Endodermal cell (in vitro differentiated cells): ENCODE measurements at regions not wholly inside any gene's neighbourhood (a gene's known extent, or its start where the extent isn't known, plus 50 kb on each side); places are given as distances from the start of the nearest gene placed in this dataset.

Source experiments
- DNase-seq: peaks from one replicate; pipeline ENCODE4 v3.0.0-alpha.2; 2017
- H3K27ac ChIP-seq: 2 replicates; pipeline ENCODE4 v1.5.1; 2013; ENCODE audit warnings: mild to moderate bottlenecking, low read depth, low read length, moderate library complexity
- H3K27me3 ChIP-seq: 2 replicates; pipeline ENCODE4 v1.6.1; 2013; ENCODE audit warnings: mild to moderate bottlenecking, low read length, moderate library complexity; ENCODE audit not compliant: insufficient read depth, control insufficient read depth, poor library complexity, severe bottlenecking
- H3K36me3 ChIP-seq: 2 replicates; pipeline ENCODE4 v1.7.0; 2013; ENCODE audit warnings: mild to moderate bottlenecking, low read length, moderate library complexity; ENCODE audit not compliant: control insufficient read depth, insufficient read depth
- H3K4me1 ChIP-seq: one replicate; pipeline ENCODE4 v1.7.0; 2013; ENCODE audit warnings: low read length; ENCODE audit not compliant: control insufficient read depth, insufficient read depth
- H3K4me3 ChIP-seq: 2 replicates; pipeline ENCODE4 v1.5.1; 2013; ENCODE audit warnings: mild to moderate bottlenecking, low read length, moderate library complexity
- H3K9ac ChIP-seq: 2 replicates; pipeline ENCODE4 v1.6.1; 2013; ENCODE audit warnings: mild to moderate bottlenecking, low read length, moderate library complexity; ENCODE audit not compliant: poor library complexity, severe bottlenecking; ENCODE audit errors: extremely low read depth
- H3K9me3 ChIP-seq: 2 replicates; pipeline ENCODE4 v1.6.1; 2013; ENCODE audit warnings: mild to moderate bottlenecking, low read length, moderate library complexity; ENCODE audit not compliant: control insufficient read depth
- H3K27ac Mint-ChIP-seq: 2 replicates; pipeline ENCODE4 v1.8.0; 2020; ENCODE audit warnings: mixed read lengths
- H3K27me3 Mint-ChIP-seq: 2 replicates; pipeline ENCODE4 v1.8.0; 2021; ENCODE audit warnings: mild to moderate bottlenecking, mixed read lengths; ENCODE audit not compliant: insufficient read depth
- H3K36me3 Mint-ChIP-seq: 2 replicates; pipeline ENCODE4 v1.8.0; 2020; ENCODE audit warnings: low read depth, mixed read lengths
- H3K4me1 Mint-ChIP-seq: 2 replicates; pipeline ENCODE4 v1.8.0; 2020; ENCODE audit warnings: mixed read lengths
- H3K4me3 Mint-ChIP-seq: 2 replicates; pipeline ENCODE4 v1.8.0; 2020; ENCODE audit warnings: mild to moderate bottlenecking, moderate library complexity, mixed read lengths
- H3K9me3 Mint-ChIP-seq: 2 replicates; pipeline ENCODE4 v1.8.0; 2020; ENCODE audit warnings: mild to moderate bottlenecking, mixed read lengths
- WGBS, 2 experiments: methylation state at CpG; one replicate each; pipeline versions ENCODE4 v1.1.5 to v1.1.7; 2013; ENCODE audit warnings: missing lambda C conversion rate in 2 of 2, mixed read lengths in 1 of 2; ENCODE audit not compliant: insufficient coverage in 1 of 2, insufficient read length in 1 of 2; 5-methylcytosine and 5-hydroxymethylcytosine counted together
- TF ChIP-seq, protein P1 (sequence below): fragments of 200-600 bp; sonication (generic); conservative IDR thresholded peaks from 2 replicates; pipeline ENCODE4 v1.5.0; 2021; ENCODE audit warnings: antibody characterized with exemption, mild to moderate bottlenecking

DNA sequence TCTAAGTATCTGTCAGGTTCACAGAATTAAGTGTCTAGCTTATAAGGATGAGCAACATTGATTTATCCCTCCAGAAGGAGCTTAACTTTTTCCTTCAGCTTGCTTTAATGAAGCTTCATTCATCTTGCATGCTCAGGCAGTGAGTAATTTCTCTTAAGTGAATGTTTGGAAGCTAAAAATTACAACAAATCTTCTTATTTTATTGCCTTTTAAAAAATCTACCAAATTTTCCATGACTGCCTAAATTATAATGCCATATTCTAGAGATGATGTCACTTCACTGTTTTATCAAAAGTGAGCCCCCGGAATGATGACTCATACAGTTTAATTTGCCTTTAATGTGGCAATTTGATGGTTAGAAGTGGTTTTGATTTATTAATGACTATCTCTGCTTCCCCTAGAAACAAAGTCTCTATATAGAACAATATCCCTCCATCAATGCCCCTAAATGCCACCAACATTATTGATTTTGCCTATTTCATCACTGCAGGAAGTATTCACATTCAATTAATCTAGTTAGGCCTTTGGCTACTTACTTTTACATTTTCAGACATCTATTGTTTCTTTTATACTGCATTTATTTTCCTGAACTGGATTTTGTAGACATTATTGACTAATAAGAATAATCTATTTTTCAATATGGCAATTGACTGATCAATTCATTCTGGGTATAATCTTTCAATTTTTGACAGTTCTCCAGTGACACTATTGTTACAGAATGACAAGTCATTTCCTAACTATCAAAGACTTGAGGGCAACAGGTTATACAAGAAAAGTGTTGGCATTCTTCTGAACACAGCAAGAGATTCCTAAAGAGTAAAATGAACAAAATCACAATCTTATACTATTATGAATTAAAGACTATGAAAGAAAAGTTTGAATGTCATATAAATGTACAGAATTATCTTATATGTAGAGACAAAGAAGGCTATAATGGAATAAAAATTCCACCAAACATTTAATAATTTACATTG is 139.3 kb upstream of the ODAD2 start:
- Mint-ChIP-seq H3K27ac (no peak overlapping the region), H3K27me3 (no peaks in the 10 kb centered on the region), H3K9me3 (peaks cover 36% of the 10 kb centered on the region), H3K4me3 (no peak overlapping the region), H3K4me1 (no peaks in the 10 kb centered on the region), H3K36me3 (peaks cover 1% of the 10 kb centered on the region)
- Histone ChIP-seq H3K9ac (no peak overlapping the region), H3K36me3 (no peaks in the 10 kb centered on the region), H3K4me1 (no peaks in the 10 kb centered on the region), H3K27ac (no peak overlapping the region), H3K9me3 (peaks cover 32% of the 10 kb centered on the region), H3K4me3 (no peak overlapping the region), H3K27me3 (no peaks in the 10 kb centered on the region)
- 100% methylated on average over 1 of the region's 1 CpG; no CpG with 5 or more reads in 1 of the 2 experiments for WGBS, 2 experiments
- TF ChIP-seq, protein P1, sequence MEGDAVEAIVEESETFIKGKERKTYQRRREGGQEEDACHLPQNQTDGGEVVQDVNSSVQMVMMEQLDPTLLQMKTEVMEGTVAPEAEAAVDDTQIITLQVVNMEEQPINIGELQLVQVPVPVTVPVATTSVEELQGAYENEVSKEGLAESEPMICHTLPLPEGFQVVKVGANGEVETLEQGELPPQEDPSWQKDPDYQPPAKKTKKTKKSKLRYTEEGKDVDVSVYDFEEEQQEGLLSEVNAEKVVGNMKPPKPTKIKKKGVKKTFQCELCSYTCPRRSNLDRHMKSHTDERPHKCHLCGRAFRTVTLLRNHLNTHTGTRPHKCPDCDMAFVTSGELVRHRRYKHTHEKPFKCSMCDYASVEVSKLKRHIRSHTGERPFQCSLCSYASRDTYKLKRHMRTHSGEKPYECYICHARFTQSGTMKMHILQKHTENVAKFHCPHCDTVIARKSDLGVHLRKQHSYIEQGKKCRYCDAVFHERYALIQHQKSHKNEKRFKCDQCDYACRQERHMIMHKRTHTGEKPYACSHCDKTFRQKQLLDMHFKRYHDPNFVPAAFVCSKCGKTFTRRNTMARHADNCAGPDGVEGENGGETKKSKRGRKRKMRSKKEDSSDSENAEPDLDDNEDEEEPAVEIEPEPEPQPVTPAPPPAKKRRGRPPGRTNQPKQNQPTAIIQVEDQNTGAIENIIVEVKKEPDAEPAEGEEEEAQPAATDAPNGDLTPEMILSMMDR = no peak
- DNase-seq = no peak

DNA sequence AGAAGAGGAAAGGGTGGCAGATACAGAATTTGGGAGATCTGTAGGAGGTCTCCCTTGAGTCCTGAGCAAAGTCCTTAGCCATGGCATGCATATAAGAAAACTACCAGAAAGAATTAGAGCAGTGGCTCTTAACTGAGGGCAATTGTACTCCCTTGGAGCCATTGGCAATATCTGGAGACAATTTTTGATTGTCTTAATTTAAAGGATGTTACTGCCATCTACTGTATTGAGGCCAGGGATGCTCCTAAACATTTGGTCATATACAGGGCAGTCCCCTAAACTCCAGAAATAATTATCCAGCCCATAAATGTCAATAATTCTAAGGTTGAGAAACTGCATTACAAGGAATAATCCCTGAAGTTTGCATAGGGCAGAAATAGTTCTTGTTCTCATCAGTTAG is 136.4 kb upstream of the ODAD2 start:
- Mint-ChIP-seq H3K4me1 (no peaks in the 10 kb centered on the region), H3K4me3 (no peak overlapping the region), H3K36me3 (peaks cover 3% of the 10 kb centered on the region), H3K27me3 (no peaks in the 10 kb centered on the region), H3K27ac (no peak overlapping the region), H3K9me3 (peaks cover 37% of the 10 kb centered on the region)
- Histone ChIP-seq H3K27ac (no peak overlapping the region), H3K27me3 (no peaks in the 10 kb centered on the region), H3K9me3 (peaks cover 34% of the 10 kb centered on the region), H3K4me3 (no peak overlapping the region), H3K36me3 (no peaks in the 10 kb centered on the region), H3K4me1 (no peaks in the 10 kb centered on the region), H3K9ac (no peak overlapping the region)
- DNase-seq = no peak
- TF ChIP-seq, protein P1 = no peak

DNA sequence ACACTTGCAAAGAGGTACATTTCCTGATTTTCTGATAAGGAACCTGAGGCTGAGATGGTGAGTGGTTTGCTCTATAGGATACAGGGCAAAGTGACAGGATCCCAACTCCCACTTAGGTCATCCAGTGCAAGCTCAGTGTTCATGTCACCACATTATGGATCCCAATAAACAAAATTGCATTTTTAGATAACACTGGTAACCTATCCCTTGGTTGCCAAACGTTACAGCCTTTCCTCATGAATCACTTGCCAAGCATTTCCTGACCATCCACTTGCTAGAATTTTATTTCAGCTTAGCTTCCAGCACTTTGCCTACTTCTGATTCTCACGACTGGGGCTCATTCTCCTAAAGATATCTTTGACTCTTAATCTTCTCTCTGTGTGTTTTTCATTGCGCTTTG is 131.4 kb upstream of the ODAD2 start:
- Mint-ChIP-seq H3K27me3 (no peaks in the 10 kb centered on the region), H3K27ac (no peak overlapping the region), H3K4me1 (no peaks in the 10 kb centered on the region), H3K4me3 (no peak overlapping the region), H3K36me3 (peaks cover 6% of the 10 kb centered on the region), H3K9me3 (peaks cover 17% of the 10 kb centered on the region)
- TF ChIP-seq, protein P1 = no peak
- Histone ChIP-seq H3K27me3 (no peaks in the 10 kb centered on the region), H3K36me3 (no peaks in the 10 kb centered on the region), H3K9ac (no peak overlapping the region), H3K27ac (no peak overlapping the region), H3K9me3 (peaks cover 13% of the 10 kb centered on the region), H3K4me3 (no peak overlapping the region), H3K4me1 (no peaks in the 10 kb centered on the region)
- WGBS, 2 experiments = 80 to 87% methylated on average over 3 of the region's 3 CpGs
- no peak for DNase-seq
